ENCODE measurements at regions not wholly inside any gene's neighbourhood (a gene's known extent, or its start where the extent isn't known, plus 50 kb on each side); places are given as distances from the start of the nearest gene placed in this dataset.

DNA sequence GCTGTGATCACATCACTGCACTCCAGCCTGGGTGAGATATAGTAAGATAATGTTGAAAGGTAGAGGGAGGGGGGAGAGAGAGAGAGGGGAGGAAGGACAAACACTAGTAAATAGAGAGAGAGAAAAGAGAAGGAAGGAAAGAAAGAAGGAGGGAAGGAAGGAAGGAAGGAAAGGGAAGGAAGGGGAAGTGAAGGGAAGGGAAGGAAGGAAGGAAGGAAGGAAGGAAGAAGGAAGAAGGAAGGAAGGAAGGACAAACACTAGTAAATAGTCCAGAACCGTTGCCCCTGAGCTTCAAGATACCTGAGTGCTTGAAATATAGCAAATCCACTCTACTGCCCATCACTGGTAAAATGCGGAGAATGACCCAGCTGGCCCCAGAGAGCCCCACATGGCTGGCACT is 156.5 kb upstream of the ZNF507 start:
- no peak overlapping the region for H3K4me3 Mint-ChIP-seq (ENCODE audit: low read depth)
- no peak overlapping the region for H3K27ac Mint-ChIP-seq
- H3K36me3 Mint-ChIP-seq (ENCODE audit: insufficient read depth) = no peaks in the 10 kb centered on the region
- DNase-seq (ENCODE audit: low spot score, unreplicated experiment) = no peak
- H3K27me3 Mint-ChIP-seq = peaks cover 46% of the 10 kb centered on the region
- TF ChIP-seq, protein P1, sequence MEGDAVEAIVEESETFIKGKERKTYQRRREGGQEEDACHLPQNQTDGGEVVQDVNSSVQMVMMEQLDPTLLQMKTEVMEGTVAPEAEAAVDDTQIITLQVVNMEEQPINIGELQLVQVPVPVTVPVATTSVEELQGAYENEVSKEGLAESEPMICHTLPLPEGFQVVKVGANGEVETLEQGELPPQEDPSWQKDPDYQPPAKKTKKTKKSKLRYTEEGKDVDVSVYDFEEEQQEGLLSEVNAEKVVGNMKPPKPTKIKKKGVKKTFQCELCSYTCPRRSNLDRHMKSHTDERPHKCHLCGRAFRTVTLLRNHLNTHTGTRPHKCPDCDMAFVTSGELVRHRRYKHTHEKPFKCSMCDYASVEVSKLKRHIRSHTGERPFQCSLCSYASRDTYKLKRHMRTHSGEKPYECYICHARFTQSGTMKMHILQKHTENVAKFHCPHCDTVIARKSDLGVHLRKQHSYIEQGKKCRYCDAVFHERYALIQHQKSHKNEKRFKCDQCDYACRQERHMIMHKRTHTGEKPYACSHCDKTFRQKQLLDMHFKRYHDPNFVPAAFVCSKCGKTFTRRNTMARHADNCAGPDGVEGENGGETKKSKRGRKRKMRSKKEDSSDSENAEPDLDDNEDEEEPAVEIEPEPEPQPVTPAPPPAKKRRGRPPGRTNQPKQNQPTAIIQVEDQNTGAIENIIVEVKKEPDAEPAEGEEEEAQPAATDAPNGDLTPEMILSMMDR (IDR thresholded peaks at IDR 0.05; ENCODE audit: unreplicated experiment) = no peak
- H3K9me3 Mint-ChIP-seq (ENCODE audit: low read depth) = peaks cover 6% of the 10 kb centered on the region
- H3K4me1 Mint-ChIP-seq (ENCODE audit: low read depth) = no peaks in the 10 kb centered on the region

DNA sequence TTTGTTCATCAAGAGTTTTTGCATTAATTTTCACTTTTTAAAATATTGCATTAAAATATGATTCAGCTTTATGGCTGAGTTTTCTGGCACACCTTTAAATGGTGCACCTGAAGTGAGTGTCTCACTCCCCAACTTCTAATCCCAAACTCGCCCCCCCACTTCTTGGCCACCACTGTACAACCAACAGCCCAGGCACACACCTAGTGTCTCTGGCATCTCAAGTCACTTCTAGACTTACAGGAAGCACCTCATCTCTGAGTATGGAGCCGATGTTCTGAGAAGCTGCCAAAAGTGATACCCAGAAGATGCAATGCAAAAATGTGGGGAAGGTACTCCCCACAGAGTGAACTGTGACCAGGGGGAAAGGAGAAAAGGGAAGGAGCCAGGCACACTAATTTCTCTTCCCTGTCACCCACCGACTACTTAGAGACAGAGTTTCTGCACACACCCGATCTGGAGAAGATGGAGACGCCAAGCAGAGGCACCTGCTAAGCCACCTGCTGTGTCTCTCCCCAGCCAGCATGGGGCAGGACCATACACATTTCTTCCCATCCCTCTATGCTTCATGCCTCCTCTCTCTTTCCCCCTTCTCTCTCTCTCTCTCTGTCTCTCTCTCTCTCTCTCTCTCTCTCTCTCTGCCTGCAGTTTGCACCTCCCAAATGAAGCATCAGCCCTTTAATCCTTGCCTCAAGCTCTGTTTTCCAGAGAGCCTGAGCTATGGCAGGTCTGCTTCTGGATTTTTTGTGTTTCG is 155.3 kb upstream of the ZNF507 start:
- Mint-ChIP-seq H3K9me3 (ENCODE audit: low read depth) (peaks cover 6% of the 10 kb centered on the region), H3K27ac (no peak overlapping the region), H3K27me3 (peaks cover 46% of the 10 kb centered on the region), H3K4me3 (ENCODE audit: low read depth) (no peak overlapping the region), H3K4me1 (ENCODE audit: low read depth) (no peaks in the 10 kb centered on the region), H3K36me3 (ENCODE audit: insufficient read depth) (no peaks in the 10 kb centered on the region)
- DNase-seq (ENCODE audit: low spot score, unreplicated experiment) = no peak
- TF ChIP-seq, protein P1 (IDR thresholded peaks at IDR 0.05; ENCODE audit: unreplicated experiment) = no peak

DNA sequence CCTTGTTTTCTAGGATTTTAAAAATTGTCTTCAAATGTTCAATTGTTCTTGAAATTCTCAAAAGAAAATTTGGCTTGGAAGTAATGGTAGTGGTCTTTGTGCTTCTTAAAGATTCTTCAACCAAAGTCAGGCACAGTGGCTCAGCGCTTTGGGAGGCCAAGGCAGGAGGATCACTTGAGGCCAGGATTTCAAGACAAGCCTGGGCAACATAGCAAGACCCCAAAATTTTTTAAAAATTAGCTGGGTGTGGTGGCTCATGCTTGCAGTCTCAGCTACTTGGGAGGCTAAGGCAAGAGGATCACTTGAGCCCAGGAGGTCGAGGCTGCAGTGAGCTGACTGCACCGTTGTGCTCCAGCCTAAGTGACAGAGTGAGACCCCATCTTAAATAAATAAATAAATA is 153.5 kb upstream of the ZNF507 start:
- TF ChIP-seq, protein P1 (IDR thresholded peaks at IDR 0.05; ENCODE audit: unreplicated experiment) = no peak
- Mint-ChIP-seq H3K9me3 (ENCODE audit: low read depth) (peaks cover 6% of the 10 kb centered on the region), H3K27me3 (peaks cover 48% of the 10 kb centered on the region), H3K27ac (no peak overlapping the region), H3K4me1 (ENCODE audit: low read depth) (no peaks in the 10 kb centered on the region), H3K4me3 (ENCODE audit: low read depth) (no peak overlapping the region), H3K36me3 (ENCODE audit: insufficient read depth) (no peaks in the 10 kb centered on the region)
- no peak for DNase-seq (ENCODE audit: low spot score, unreplicated experiment)

DNA sequence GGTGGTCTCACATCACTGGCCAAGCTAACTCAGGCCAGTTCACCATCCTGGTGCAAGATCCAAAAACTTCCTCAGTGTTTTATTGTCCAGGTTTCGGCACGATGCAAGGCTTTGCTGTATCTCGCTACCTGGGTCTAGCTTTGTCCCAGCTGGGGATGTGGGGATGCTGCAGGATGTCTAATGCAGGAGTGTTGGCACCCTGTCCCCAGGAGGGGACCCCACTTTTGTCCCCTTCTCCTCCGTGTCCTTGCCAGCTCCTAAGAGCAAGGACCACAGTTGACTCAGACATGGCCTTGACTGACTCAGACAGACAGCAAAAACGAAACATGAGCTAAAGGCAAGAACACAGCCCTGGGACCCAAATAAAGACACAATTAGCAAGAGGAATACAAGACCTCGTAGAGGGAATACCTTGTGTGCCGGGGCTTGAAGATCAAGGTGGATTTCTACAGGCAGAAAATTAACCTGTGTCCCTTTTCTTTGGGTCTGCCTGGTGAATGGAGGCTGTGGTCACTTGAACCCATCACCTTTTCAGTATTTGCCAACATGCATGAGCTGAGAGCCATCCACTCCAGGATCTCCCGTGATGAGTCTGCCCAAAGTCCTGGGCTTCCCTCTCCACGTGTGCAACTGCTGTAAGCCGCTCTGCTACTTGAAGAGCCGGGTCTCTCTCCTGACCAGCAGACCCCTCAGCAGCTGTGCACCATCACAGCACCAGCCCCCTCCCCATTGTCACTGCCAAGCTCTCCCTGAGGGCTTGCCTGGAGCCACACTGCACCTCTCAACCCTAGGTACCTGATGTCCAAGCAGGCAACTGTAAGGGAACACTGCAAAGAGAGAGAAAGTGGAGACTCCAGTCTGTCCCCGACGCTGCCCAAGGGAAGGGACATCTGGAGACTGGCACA is 149.5 kb upstream of the ZNF507 start:
- H3K27me3 Mint-ChIP-seq = peaks cover 43% of the 10 kb centered on the region
- DNase-seq (ENCODE audit: low spot score, unreplicated experiment) = no peak
- H3K4me1 Mint-ChIP-seq (ENCODE audit: low read depth) = no peaks in the 10 kb centered on the region
- TF ChIP-seq, protein P1 (IDR thresholded peaks at IDR 0.05; ENCODE audit: unreplicated experiment) = no peak
- H3K9me3 Mint-ChIP-seq (ENCODE audit: low read depth) = peaks cover 6% of the 10 kb centered on the region
- H3K4me3 Mint-ChIP-seq (ENCODE audit: low read depth) = no peak overlapping the region
- no peak overlapping the region for H3K27ac Mint-ChIP-seq
- H3K36me3 Mint-ChIP-seq (ENCODE audit: insufficient read depth) = no peaks in the 10 kb centered on the region

DNA sequence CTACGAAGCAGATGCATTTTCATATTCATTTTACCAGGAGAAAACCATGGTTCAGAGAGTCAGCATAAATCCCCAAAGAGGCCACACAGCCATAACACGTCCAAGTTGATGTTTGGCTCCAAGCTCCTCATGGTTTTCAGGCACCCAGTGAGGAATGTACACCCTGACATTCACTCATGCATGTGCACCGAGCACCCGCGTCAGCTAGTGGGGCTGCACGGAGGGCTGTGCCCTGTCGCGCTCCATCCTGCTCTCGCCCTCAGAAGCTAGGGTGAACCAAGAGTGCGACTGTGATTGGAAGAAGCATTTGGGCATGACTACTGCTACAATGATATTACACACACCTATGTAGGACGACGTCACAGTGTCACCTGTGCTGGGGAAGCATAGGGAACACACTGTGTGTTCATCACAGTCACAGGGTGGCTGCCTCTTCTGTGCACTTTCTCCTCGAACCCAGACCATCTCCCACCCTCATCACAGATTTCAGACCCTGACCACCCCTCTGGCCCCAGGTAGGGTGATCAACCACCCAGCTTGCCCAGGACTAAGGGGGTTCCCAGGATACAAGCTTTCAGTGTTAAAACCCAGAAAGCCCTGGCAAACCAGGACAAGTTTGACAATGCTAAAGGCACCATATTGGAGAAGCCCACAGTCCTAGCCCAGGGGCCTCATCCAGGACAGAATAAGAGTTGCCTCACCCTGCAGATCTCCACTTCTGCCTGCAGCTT is 148.6 kb upstream of the ZNF507 start:
- H3K4me3 Mint-ChIP-seq (ENCODE audit: low read depth) = no peak overlapping the region
- H3K27ac Mint-ChIP-seq = no peak overlapping the region
- peaks cover 41% of the 10 kb centered on the region for H3K27me3 Mint-ChIP-seq
- TF ChIP-seq, protein P1 (IDR thresholded peaks at IDR 0.05; ENCODE audit: unreplicated experiment) = no peak
- H3K36me3 Mint-ChIP-seq (ENCODE audit: insufficient read depth) = no peaks in the 10 kb centered on the region
- peaks cover 6% of the 10 kb centered on the region for H3K9me3 Mint-ChIP-seq (ENCODE audit: low read depth)
- DNase-seq (ENCODE audit: low spot score, unreplicated experiment) = no peak
- H3K4me1 Mint-ChIP-seq (ENCODE audit: low read depth) = peaks cover 1% of the 10 kb centered on the region
